CD14-positive monocyte (primary cell): ENCODE measurements at regions not wholly inside any gene's neighbourhood (a gene's known extent, or its start where the extent isn't known, plus 50 kb on each side); places are given as distances from the start of the nearest gene placed in this dataset.

Source experiments
- DNase-seq, 3 donors: peaks; one replicate each; pipeline ENCODE4 v3.0.0-alpha.2; 2011 to 2022
- H2AFZ ChIP-seq: 2 replicates; pipeline ENCODE4 v1.6.0; 2012; ENCODE audit warnings: mild to moderate bottlenecking, low read depth, low read length, inconsistent platforms; ENCODE audit not compliant: insufficient read depth, poor library complexity, severe bottlenecking
- H3K27ac ChIP-seq, 2 donors: 1 replicate in 1 of 2; 2 replicates in 1 of 2; pipeline ENCODE4 v1.5.1; 2012 to 2013; ENCODE audit warnings: low read length in 2 of 2, control low read depth in 1 of 2, inconsistent platforms in 1 of 2, low read depth in 1 of 2, mild to moderate bottlenecking in 1 of 2
- H3K27me3 ChIP-seq, 2 donors: one replicate each; pipeline versions ENCODE4 v1.6.0 to v1.6.1; 2011 to 2013; ENCODE audit warnings: low read length in 2 of 2; ENCODE audit not compliant: control insufficient read depth in 2 of 2, insufficient read depth in 2 of 2
- H3K36me3 ChIP-seq, 2 donors: replicated peaks in 1 of 2; 1 replicate in 1 of 2; 2 replicates in 1 of 2; pipeline versions ENCODE4 v1.5.1 to v1.6.1; 2012 to 2013; ENCODE audit warnings: low read length in 2 of 2, control low read depth in 1 of 2, inconsistent platforms in 1 of 2, mild to moderate bottlenecking in 1 of 2; ENCODE audit not compliant: insufficient read depth in 2 of 2, control insufficient read depth in 1 of 2
- H3K4me1 ChIP-seq, 2 donors: 1 replicate in 1 of 2; 2 replicates in 1 of 2; pipeline versions ENCODE4 v1.5.1 to v1.6.1; 2012 to 2013; ENCODE audit warnings: low read length in 2 of 2, control low read depth in 1 of 2, inconsistent platforms in 1 of 2, mild to moderate bottlenecking in 1 of 2, moderate library complexity in 1 of 2; ENCODE audit not compliant: insufficient read depth in 2 of 2, control insufficient read depth in 1 of 2
- H3K4me2 ChIP-seq: replicated peaks from 2 replicates; pipeline ENCODE3; 2012; ENCODE audit warnings: low read length, moderate library complexity, mild to moderate bottlenecking; ENCODE audit not compliant: poor library complexity, severe bottlenecking; ENCODE audit errors: extremely low read depth
- H3K4me3 ChIP-seq, 3 experiments: fragments of 200-600 bp in 1 of 3; sonication (generic) in 1 of 3; replicated peaks in 1 of 3; 1 replicate in 2 of 3; 2 replicates in 1 of 3; pipeline ENCODE4 v1.5.1; 2011 to 2013; ENCODE audit warnings: low read length in 3 of 3, mild to moderate bottlenecking in 3 of 3, control low read depth in 2 of 3, low read depth in 2 of 3, inconsistent platforms in 1 of 3, moderate library complexity in 1 of 3
- H3K79me2 ChIP-seq: 2 replicates; pipeline ENCODE4 v1.6.0; 2012; ENCODE audit warnings: mild to moderate bottlenecking, control low read depth, inconsistent platforms, low read length, moderate library complexity; ENCODE audit not compliant: insufficient read depth
- H3K9ac ChIP-seq: 2 replicates; pipeline ENCODE4 v1.6.0; 2017; ENCODE audit warnings: low read length, mild to moderate bottlenecking; ENCODE audit not compliant: insufficient read depth, poor library complexity, severe bottlenecking
- H3K9me3 ChIP-seq, 2 donors: replicated peaks in 1 of 2; 1 replicate in 1 of 2; 2 replicates in 1 of 2; pipeline versions ENCODE4 v1.5.1 to v1.6.1; 2012 to 2013; ENCODE audit warnings: low read length in 2 of 2, control low read depth in 1 of 2; ENCODE audit not compliant: control insufficient read depth in 1 of 2, insufficient read depth in 1 of 2
- H4K20me1 ChIP-seq: 2 replicates; pipeline ENCODE4 v1.6.0; 2012; ENCODE audit warnings: mild to moderate bottlenecking, low read length, control low read depth, moderate library complexity; ENCODE audit not compliant: insufficient read depth
- H3K27ac Mint-ChIP-seq, 7 donors: one replicate each; pipeline ENCODE4 v1.8.0; 2020; ENCODE audit warnings: mild to moderate bottlenecking in 7 of 7, mixed read lengths in 7 of 7, moderate library complexity in 6 of 7, inconsistent platforms in 2 of 7
- H3K27me3 Mint-ChIP-seq, 3 donors: one replicate each; pipeline ENCODE4 v1.8.0; 2021 to 2022; ENCODE audit warnings: low read depth in 3 of 3, mild to moderate bottlenecking in 3 of 3, mixed read lengths in 3 of 3, moderate library complexity in 3 of 3, inconsistent platforms in 1 of 3
- H3K36me3 Mint-ChIP-seq, 2 donors: one replicate each; pipeline ENCODE4 v1.8.0; 2020; ENCODE audit warnings: mixed read lengths in 2 of 2, inconsistent platforms in 1 of 2, mild to moderate bottlenecking in 1 of 2
- H3K4me1 Mint-ChIP-seq: one replicate; pipeline ENCODE4 v1.8.0; 2020; ENCODE audit warnings: mild to moderate bottlenecking, mixed read lengths
- H3K4me3 Mint-ChIP-seq, 2 donors: one replicate each; pipeline ENCODE4 v1.8.0; 2020; ENCODE audit warnings: mild to moderate bottlenecking in 2 of 2, mixed read lengths in 2 of 2, moderate library complexity in 1 of 2
- H3K9me3 Mint-ChIP-seq, 7 donors: one replicate each; pipeline ENCODE4 v1.8.0; 2020 to 2022; ENCODE audit warnings: mixed read lengths in 7 of 7, mild to moderate bottlenecking in 6 of 7, moderate library complexity in 6 of 7, inconsistent platforms in 2 of 7
- CTCF ChIP-seq: fragments of 200-600 bp; IDR thresholded peaks from one replicate; pipeline ENCODE4 v1.8.0; 2022; ENCODE audit warnings: antibody characterized with exemption, mild to moderate bottlenecking
- WGBS: methylation state at CpG from one replicate; pipeline ENCODE4 v1.1.5; 2013; ENCODE audit warnings: missing lambda C conversion rate; ENCODE audit not compliant: insufficient coverage; 5-methylcytosine and 5-hydroxymethylcytosine counted together
- intact Hi-C, 2 donors: fragments of 100-400 bp; cut with micrococcal nuclease; formaldehyde crosslinking; loops; one replicate each; pipeline versions ENCODE4 v1.15.0 to v1.15.1; 2023

- intact Hi-C loops, result no loop called here
These were observed 504.8 kb upstream of the SLITRK5 start for GRCh38 chr13:87166348-87166747.

GRCh38 chr13:87168390-87168789 lies 502.8 kb upstream of the SLITRK5 start:
- TF ChIP-seq CTCF, result no peak
- Mint-ChIP-seq H3K9me3 (peaks cover 2 to 12% (median 4%) of the 10 kb centered on the region in 7 donors), H3K4me3 (no peak overlapping the region), H3K36me3 (no peaks in the 10 kb centered on the region), H3K4me1 (no peaks in the 10 kb centered on the region), H3K27me3 (peaks cover 0 to 2% (median 1%) of the 10 kb centered on the region in 3 donors), H3K27ac (no peak overlapping the region)
- no peak overlapping the region for H3K4me2 ChIP-seq
- no peaks in the 10 kb centered on the region for H3K4me1 ChIP-seq
- peaks cover 0 to 14% of the 10 kb centered on the region in 2 donors for H3K9me3 ChIP-seq
- no peaks in the 10 kb centered on the region for H4K20me1 ChIP-seq
- no peak overlapping the region for H3K27ac ChIP-seq
- WGBS, result 90% methylated on average over 4 of the region's 5 CpGs
- H3K79me2 ChIP-seq, result no peaks in the 10 kb centered on the region
- DNase-seq, result no peak
- no peak overlapping the region for H2AFZ ChIP-seq
- no peaks in the 10 kb centered on the region for H3K36me3 ChIP-seq
- intact Hi-C loops, result no loop called here
- no peak overlapping the region for H3K4me3 ChIP-seq
- H3K9ac ChIP-seq, result no peak overlapping the region
- H3K27me3 ChIP-seq, result no peaks in the 10 kb centered on the region

More at GRCh38 chr13:87166348-87166747, 504.8 kb upstream of the SLITRK5 start:
- no peak overlapping the region for H3K27ac ChIP-seq
- H3K27me3 ChIP-seq, result no peaks in the 10 kb centered on the region
- no peak overlapping the region for H2AFZ ChIP-seq
- H3K79me2 ChIP-seq, result no peaks in the 10 kb centered on the region
- WGBS, result 80% methylated on average over 1 of the region's 3 CpGs
- H3K9me3 ChIP-seq, result peaks cover 0 to 14% of the 10 kb centered on the region in 2 donors
- Mint-ChIP-seq H3K27me3 (peaks cover 0 to 2% (median 0%) of the 10 kb centered on the region in 3 donors), H3K4me3 (no peak overlapping the region), H3K9me3 (peaks cover 2 to 19% (median 6%) of the 10 kb centered on the region in 7 donors), H3K4me1 (no peaks in the 10 kb centered on the region), H3K27ac (no peak overlapping the region), H3K36me3 (no peaks in the 10 kb centered on the region)
- no peak overlapping the region for H3K4me3 ChIP-seq
- DNase-seq, result no peak
- H3K4me1 ChIP-seq, result no peaks in the 10 kb centered on the region
- H3K4me2 ChIP-seq, result no peak overlapping the region
- no peak overlapping the region for H3K9ac ChIP-seq
- no peaks in the 10 kb centered on the region for H3K36me3 ChIP-seq
- H4K20me1 ChIP-seq, result no peaks in the 10 kb centered on the region
- no peak for TF ChIP-seq CTCF
